LHCN-M2 (cell line): ENCODE measurements at regions not wholly inside any gene's neighbourhood (a gene's known extent, or its start where the extent isn't known, plus 50 kb on each side); places are given as distances from the start of the nearest gene placed in this dataset.

Experiments used
- DNase-seq: peaks from one replicate; pipeline ENCODE4 v3.0.0-alpha.2; 2012; ENCODE audit warnings: low read depth

DNA sequence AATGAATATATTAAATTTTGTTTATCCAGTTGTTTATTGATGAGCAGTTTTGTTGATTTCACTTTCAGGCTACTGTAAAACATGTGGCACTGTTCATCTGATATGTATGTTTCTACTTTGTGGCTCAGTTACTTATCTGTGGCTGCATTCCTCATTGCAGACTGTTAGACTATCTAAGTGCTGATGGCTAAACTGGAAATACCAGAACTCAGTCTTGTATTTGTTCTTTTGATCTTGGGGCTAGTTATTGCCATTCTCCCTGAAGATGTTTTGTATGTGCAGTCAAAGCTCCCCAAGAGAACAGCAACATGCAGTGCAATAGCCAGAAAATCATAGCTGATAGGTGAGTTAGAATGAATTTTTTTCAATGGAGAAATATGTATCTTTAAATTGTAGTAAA is 162.2 kb downstream of the GADD45G start:
- no peak for DNase-seq

GRCh38 chr9:89768051-89768450 is 163.2 kb downstream of the GADD45G start:
- DNase-seq = no peak

- no peak for DNase-seq
Measured at GRCh38 chr9:89768650-89769071, 163.8 kb downstream of the GADD45G start.

GRCh38 chr9:89770531-89771174 is 165.8 kb downstream of the GADD45G start:
- DNase-seq = no peak

- no peak for DNase-seq
Measured at GRCh38 chr9:89771205-89771604, 166.4 kb downstream of the GADD45G start.

GRCh38 chr9:89773170-89773569 is 168.4 kb downstream of the GADD45G start:
- DNase-seq = no peak

GRCh38 chr9:89774858-89775370 is 170.1 kb downstream of the GADD45G start:
- no peak for DNase-seq

GRCh38 chr9:89775641-89776040 is 170.8 kb downstream of the GADD45G start:
- DNase-seq = no peak

GRCh38 chr9:89776795-89777525 is 172.1 kb downstream of the GADD45G start:
- no peak for DNase-seq

- no peak for DNase-seq
Measured at GRCh38 chr9:89777544-89777943, 172.7 kb downstream of the GADD45G start.

DNA sequence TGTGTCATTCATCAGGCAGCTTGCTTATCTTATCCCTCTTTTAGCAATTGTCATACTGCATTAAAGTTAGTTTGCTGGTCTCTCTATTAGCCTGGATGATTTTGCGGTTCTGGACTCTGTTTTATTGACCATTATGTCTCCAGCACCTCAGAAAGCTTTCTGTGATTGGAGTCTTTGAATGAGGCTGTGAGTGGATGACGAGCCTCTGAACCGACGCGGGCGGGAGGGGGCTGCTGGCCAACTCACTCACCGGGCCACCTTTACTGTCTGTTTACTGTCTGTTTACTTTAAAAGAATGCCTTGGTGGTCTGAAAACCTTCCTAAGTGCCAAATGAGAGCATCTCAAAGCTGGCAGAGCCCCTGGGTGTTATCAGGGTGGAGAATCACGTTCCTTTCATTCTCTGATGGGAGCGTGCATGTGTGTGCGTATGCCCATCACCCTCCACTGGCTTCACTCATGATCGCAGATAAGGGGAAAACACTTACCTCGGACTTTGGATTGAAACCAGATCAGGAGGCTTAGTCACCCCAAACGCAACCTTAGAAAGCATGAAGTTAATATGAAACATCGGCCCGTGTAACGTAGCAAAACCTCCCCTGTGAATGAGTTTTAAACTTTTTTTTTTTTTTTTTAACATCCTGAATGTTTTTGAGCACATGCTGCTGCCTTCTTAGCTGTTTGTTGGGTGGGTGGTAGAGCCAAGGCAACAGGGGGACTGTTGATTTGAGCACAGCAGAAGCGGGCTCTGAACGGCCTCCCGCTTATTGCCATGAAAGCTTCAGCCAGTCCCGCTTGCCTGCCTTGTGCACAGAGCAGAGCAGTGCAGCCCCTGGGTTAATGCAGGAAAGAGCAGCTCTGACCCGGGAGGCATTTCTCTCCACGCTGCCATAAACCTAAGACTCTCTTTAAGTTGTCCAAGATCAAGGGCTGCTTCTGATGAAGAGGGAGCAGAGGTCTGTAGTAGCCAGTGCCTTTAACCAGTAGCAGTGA is 173.6 kb downstream of the GADD45G start:
- no peak for DNase-seq

DNA sequence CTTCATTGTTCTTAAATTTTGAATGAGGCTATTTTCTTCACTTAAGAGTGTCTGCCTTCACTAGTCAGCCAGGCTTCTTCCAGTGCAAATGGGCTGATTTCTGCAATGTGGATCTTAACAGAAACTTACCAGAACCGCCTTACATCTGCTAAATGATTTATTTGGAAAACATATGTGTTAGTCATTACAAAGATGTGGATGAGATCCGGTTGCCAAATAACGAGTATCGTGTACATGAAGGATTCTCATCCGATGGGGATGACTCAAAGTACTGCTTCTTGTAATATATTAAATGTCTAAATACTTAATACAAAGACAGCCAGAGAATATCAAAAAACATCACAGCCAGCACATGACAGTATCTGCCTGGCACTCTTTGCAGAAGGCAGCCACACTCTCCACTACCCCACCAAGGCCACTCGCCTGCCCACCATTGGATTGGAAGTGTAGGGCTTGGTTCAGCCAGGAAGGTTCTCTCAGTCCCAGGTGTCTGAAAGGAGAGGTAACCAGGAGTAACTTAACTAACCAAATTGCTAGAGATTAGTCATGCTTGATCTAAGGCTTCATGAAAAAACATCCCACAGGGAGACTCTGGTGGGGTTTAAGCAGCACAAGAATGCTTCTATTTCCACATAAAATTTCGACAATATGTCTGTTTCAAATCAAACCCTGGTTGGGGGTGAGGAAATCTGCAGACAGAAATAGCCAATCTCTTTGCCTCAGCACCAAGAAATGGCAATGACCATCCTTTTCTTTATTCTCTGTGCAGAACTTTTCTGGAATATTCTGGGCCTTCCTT is 174.8 kb downstream of the GADD45G start:
- DNase-seq = no peak

GRCh38 chr9:89780959-89781358 is 176.1 kb downstream of the GADD45G start:
- DNase-seq = no peak

DNA sequence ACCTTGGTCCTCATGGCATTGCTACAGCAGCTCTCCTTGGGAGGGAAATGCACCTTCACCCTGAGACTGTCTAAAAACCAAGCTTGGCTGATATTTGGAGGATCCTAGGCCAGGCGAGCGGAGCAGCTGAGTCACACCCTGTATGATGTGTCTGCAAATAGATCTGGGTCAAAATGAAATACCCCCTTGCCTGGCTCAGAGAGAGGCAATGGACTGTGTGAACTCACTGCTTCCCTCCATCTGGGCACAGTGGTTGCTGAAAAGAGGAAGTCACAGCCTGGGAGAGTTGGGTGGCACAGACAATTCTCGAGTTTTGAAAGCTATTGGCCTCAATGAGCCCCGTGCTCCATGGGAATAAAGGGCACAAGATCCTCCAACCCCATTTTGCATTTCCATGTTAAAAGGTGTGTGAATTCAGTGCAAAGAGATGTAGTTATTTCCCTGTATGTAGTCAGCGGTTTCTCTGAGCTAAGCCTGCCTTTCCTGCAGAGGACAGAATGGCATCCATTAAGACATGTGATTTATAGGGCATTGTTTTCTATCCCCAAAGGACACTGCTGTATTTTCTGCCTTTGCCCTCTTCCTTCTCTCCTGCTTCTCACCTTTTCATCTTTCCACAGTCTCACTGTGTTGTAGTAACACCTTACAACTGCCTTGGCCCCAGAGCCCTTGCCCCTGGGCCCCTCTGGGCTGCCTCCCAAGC is 177.2 kb downstream of the GADD45G start:
- DNase-seq = no peak

- no peak for DNase-seq
Measured at GRCh38 chr9:89786655-89787054, 181.8 kb downstream of the GADD45G start.

GRCh38 chr9:89787595-89787994 is 182.8 kb downstream of the GADD45G start:
- no peak for DNase-seq

GRCh38 chr9:89788434-89788833 is 183.6 kb downstream of the GADD45G start:
- no peak for DNase-seq

- no peak for DNase-seq
Measured at GRCh38 chr9:89789922-89790510, 185.2 kb downstream of the GADD45G start.

DNA sequence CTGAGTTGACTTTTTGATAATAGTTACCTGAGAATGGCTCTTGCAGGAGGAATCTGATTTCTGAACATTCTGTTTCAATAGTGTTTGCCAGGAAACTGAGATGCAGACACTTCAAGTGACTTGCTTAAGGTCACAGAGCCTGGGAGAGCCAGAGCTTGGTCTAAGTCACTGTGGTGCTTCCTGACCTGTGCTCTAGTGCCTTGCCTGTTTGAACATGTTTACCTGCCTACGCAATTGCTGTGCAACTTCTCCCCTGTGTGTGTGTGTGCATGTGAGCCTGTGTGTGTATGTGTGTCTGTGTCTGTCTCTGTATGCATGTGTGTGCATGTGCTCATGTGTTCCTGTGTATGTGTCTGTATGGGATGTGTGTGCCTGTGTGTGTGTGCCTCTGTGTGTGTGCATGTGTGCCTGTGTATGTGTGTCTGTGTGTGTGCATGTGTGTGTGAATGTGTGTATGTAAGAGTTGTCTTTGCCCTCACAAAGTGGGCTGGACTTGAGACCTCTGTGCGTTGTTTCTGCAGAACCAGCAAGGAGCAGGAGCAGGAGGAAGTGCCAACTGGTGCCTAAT is 185.8 kb downstream of the GADD45G start:
- DNase-seq = no peak

DNA sequence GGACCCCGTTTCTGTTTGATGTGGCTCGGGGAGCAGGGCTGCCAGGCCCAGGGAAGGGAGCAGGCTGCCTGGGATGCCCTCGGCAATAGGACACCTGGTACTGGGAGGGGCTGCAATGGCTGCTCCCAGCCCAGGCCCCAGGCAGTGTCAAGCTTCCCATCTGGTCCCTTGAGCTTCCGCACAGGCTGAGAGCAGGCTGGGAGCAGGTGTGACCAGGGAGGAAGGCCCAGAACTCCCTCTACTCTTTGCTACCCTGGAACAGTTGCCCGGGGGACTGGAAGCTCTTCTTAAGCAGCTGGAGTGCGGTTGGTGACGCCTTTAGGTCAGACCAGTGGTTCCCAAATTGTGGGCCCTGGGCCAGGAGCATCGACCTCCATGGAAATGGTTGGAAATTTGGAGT is 186.9 kb downstream of the GADD45G start:
- DNase-seq = no peak
